GM23338 (cell line): ENCODE measurements at regions not wholly inside any gene's neighbourhood (a gene's known extent, or its start where the extent isn't known, plus 50 kb on each side); places are given as distances from the start of the nearest gene placed in this dataset.

Source experiments
- ATAC-seq: fragments of 200-7000 bp; cut with Tn5 transposase; 3 replicates; pipeline ENCODE4 v1.9.1; 2020
- DNase-seq: peaks from one replicate; pipeline ENCODE4 v3.0.0-alpha.2; 2015; ENCODE audit warnings: low spot score
- H2AFZ ChIP-seq: fragments of 200-600 bp; sonication (generic); 2 replicates; pipeline ENCODE4 v1.8.0; 2016; ENCODE audit warnings: antibody characterized with exemption, mild to moderate bottlenecking, moderate library complexity
- H3F3A ChIP-seq: fragments of 200-600 bp; sonication (generic); replicated peaks from 2 replicates; pipeline ENCODE4 v1.8.0; 2017; ENCODE audit warnings: antibody characterized with exemption, mixed run types, low read depth
- H3K27ac ChIP-seq: fragments of 200-600 bp; sonication (generic); 2 replicates; pipeline ENCODE4 v1.6.1; 2016; ENCODE audit warnings: low read depth
- H3K27me3 ChIP-seq: fragments of 200-600 bp; sonication (generic); 2 replicates; pipeline ENCODE4 v1.8.0; 2016; ENCODE audit warnings: mild to moderate bottlenecking, mixed run types, moderate library complexity; ENCODE audit not compliant: insufficient read depth
- H3K36me3 ChIP-seq: fragments of 200-600 bp; sonication (generic); 2 replicates; pipeline ENCODE4 v1.8.0; 2016; ENCODE audit warnings: mild to moderate bottlenecking; ENCODE audit not compliant: insufficient read depth
- H3K4me1 ChIP-seq: fragments of 200-600 bp; sonication (generic); 2 replicates; pipeline ENCODE4 v1.8.0; 2016; ENCODE audit warnings: mild to moderate bottlenecking, moderate library complexity; ENCODE audit not compliant: insufficient read depth
- H3K4me2 ChIP-seq: fragments of 200-600 bp; sonication (generic); 2 replicates; pipeline ENCODE4 v1.7.1; 2017; ENCODE audit warnings: mixed run types
- H3K4me3 ChIP-seq: fragments of 200-600 bp; sonication (generic); 2 replicates; pipeline ENCODE4 v1.6.1; 2016; ENCODE audit warnings: mixed run types
- H3K79me2 ChIP-seq: fragments of 200-600 bp; sonication (generic); replicated peaks from 2 replicates; pipeline ENCODE4 v1.8.0; 2017; ENCODE audit warnings: mild to moderate bottlenecking; ENCODE audit not compliant: insufficient read depth
- H3K9me2 ChIP-seq: fragments of 200-600 bp; sonication (generic); 2 replicates; pipeline ENCODE4 v1.8.0; 2017; ENCODE audit not compliant: insufficient read depth
- H4K20me1 ChIP-seq: fragments of 200-600 bp; sonication (generic); replicated peaks from 2 replicates; pipeline ENCODE4 v1.8.0; 2017; ENCODE audit warnings: mild to moderate bottlenecking; ENCODE audit not compliant: insufficient read depth
- H3K27ac Mint-ChIP-seq: 2 replicates; pipeline ENCODE4 v1.8.0; 2020; ENCODE audit warnings: inconsistent platforms, mild to moderate bottlenecking, moderate library complexity, mixed read lengths
- H3K27me3 Mint-ChIP-seq: 3 replicates; pipeline ENCODE4 v1.8.0; 2022; ENCODE audit warnings: low read depth, mild to moderate bottlenecking, moderate library complexity, mixed read lengths, inconsistent platforms; ENCODE audit not compliant: insufficient read depth, poor library complexity
- H3K36me3 Mint-ChIP-seq: 3 replicates; pipeline ENCODE4 v1.8.0; 2021; ENCODE audit warnings: low read depth, mild to moderate bottlenecking, inconsistent platforms, moderate library complexity, mixed read lengths
- H3K4me1 Mint-ChIP-seq: 3 replicates; pipeline ENCODE4 v1.8.0; 2020; ENCODE audit warnings: mild to moderate bottlenecking, inconsistent platforms, mixed read lengths
- H3K4me3 Mint-ChIP-seq: 3 replicates; pipeline ENCODE4 v1.8.0; 2021; ENCODE audit warnings: moderate library complexity, mild to moderate bottlenecking, inconsistent platforms, mixed read lengths
- H3K9me3 Mint-ChIP-seq: 3 replicates; pipeline ENCODE4 v1.8.0; 2020; ENCODE audit warnings: moderate library complexity, mild to moderate bottlenecking, inconsistent platforms, mixed read lengths
- CREB1 ChIP-seq: fragments of 250-450 bp; sonication (Bioruptor Pico); IDR thresholded peaks from 2 replicates; pipeline ENCODE4 v1.5.0; 2020; ENCODE audit warnings: low read depth, mild to moderate bottlenecking, moderate library complexity
- CTCF ChIP-seq, 2 experiments: fragments of 200-600 bp in 1 of 2; sonication (generic) in 1 of 2; conservative IDR thresholded peaks; 2 replicates each; pipeline versions ENCODE4 v1.5.1 to v1.6.1; 2016 to 2017; ENCODE audit warnings: antibody characterized with exemption in 2 of 2, low read depth in 2 of 2, mild to moderate bottlenecking in 2 of 2, moderate library complexity in 1 of 2
- ETS1 ChIP-seq: IDR thresholded peaks from 2 replicates; pipeline ENCODE4 v1.6.1; 2016; ENCODE audit warnings: antibody characterized with exemption
- EZH2 ChIP-seq: fragments of 200-600 bp; sonication (generic); IDR thresholded peaks from one replicate; pipeline ENCODE4 v1.8.0; 2017; ENCODE audit warnings: antibody characterized with exemption, mild to moderate bottlenecking, low read depth; ENCODE audit not compliant: unreplicated experiment
- EZH2phosphoT487 ChIP-seq: fragments of 200-600 bp; sonication (generic); IDR thresholded peaks from one replicate; pipeline ENCODE4 v1.8.1; 2018; ENCODE audit warnings: antibody characterized with exemption; ENCODE audit not compliant: unreplicated experiment
- POLR2AphosphoS5 ChIP-seq: IDR thresholded peaks from 2 replicates; pipeline ENCODE4 v1.6.1; 2016; ENCODE audit warnings: antibody characterized with exemption, low read depth
- REST ChIP-seq: IDR thresholded peaks from one replicate; pipeline ENCODE4 v1.6.1; 2018; ENCODE audit warnings: antibody characterized with exemption; ENCODE audit not compliant: unreplicated experiment
- ZNF114 ChIP-seq: fragments of 250-450 bp; sonication (Bioruptor Pico); IDR thresholded peaks from 2 replicates; pipeline ENCODE4 v1.5.0; 2020; ENCODE audit warnings: mild to moderate bottlenecking, moderate library complexity
- ZNF331 ChIP-seq: fragments of 250-450 bp; sonication (Bioruptor Pico); IDR thresholded peaks from 2 replicates; pipeline ENCODE4 v1.5.0; 2020; ENCODE audit warnings: low read depth, mild to moderate bottlenecking, moderate library complexity

GRCh38 chr12:60265741-60266140 is 669.9 kb downstream of the SLC16A7 start (continued):
- no peak for TF ChIP-seq ETS1
- no peak for TF ChIP-seq POLR2AphosphoS5

GRCh38 chr12:60266381-60266852 is 670.6 kb downstream of the SLC16A7 start:
- Histone ChIP-seq H3K4me3 (no peak overlapping the region), H3K9me2 (no peaks in the 10 kb centered on the region), H3K27me3 (no peaks in the 10 kb centered on the region), H2AFZ (no peak overlapping the region), H3K27ac (no peak overlapping the region), H3K4me1 (no peaks in the 10 kb centered on the region), H3K4me2 (no peak overlapping the region), H3K36me3 (no peaks in the 10 kb centered on the region), H3K79me2 (no peaks in the 10 kb centered on the region), H3F3A (no peaks in the 10 kb centered on the region), H4K20me1 (no peaks in the 10 kb centered on the region)
- no peak for TF ChIP-seq EZH2
- TF ChIP-seq ZNF331 (CRISPR knock-in tag), result no peak
- TF ChIP-seq EZH2phosphoT487, result no peak
- no peak for TF ChIP-seq CREB1
- TF ChIP-seq ZNF114 (CRISPR knock-in tag), result no peak
- TF ChIP-seq REST, result no peak
- no peak for TF ChIP-seq ETS1
- TF ChIP-seq CTCF (conservative IDR thresholded peaks at IDR 0.05; ENCODE audit: low read depth in 2 of 2), result no peak
- Mint-ChIP-seq H3K9me3 (peaks cover 6% of the 10 kb centered on the region), H3K27me3 (no peaks in the 10 kb centered on the region), H3K27ac (no peak overlapping the region), H3K4me3 (no peak overlapping the region), H3K4me1 (no peaks in the 10 kb centered on the region), H3K36me3 (peaks cover 3% of the 10 kb centered on the region; the same call in 1 of the 3 replicates)
- ATAC-seq (no peak), DNase-seq (no peak)
